GM23248 (cell line): ENCODE measurements at regions not wholly inside any gene's neighbourhood (a gene's known extent, or its start where the extent isn't known, plus 50 kb on each side); places are given as distances from the start of the nearest gene placed in this dataset.

Source experiments
- EZH2 ChIP-seq: fragments of 200-600 bp; sonication (generic); IDR thresholded peaks from 2 replicates; pipeline ENCODE4 v1.6.1; 2018; ENCODE audit warnings: antibody characterized with exemption, mild to moderate bottlenecking; ENCODE audit not compliant: insufficient read depth, poor library complexity, severe bottlenecking
- EZH2phosphoT487 ChIP-seq: fragments of 200-600 bp; sonication (generic); IDR thresholded peaks from 2 replicates; pipeline ENCODE4 v1.6.1; 2018; ENCODE audit warnings: antibody characterized with exemption, moderate library complexity, mild to moderate bottlenecking, low read depth; ENCODE audit not compliant: insufficient read depth

- TF ChIP-seq EZH2 (no peak), EZH2phosphoT487 (no peak)
Observed at GRCh38 chr5:66416698-66417097, 179.5 kb upstream of the MAST4 start.
